Gastrocnemius medialis (tissue), 4 donors: ENCODE measurements at regions not wholly inside any gene's neighbourhood (a gene's known extent, or its start where the extent isn't known, plus 50 kb on each side); places are given as distances from the start of the nearest gene placed in this dataset.

Experiments used
- ATAC-seq, 2 donors: fragments of 150-250 bp; one replicate each; pipeline ENCODE4 v1.9.1; 2016
- DNase-seq, 2 donors: peaks; one replicate each; pipeline ENCODE4 v3.0.0-alpha.2; 2019
- H3K27ac ChIP-seq, 4 donors: fragments of 200-600 bp; sonication (generic); 1 replicate in 1 of 4; 2 replicates in 3 of 4; pipeline ENCODE4 v1.5.1; 2016 to 2018; ENCODE audit warnings: mild to moderate bottlenecking in 2 of 4, moderate library complexity in 1 of 4
- H3K27me3 ChIP-seq, 3 donors: fragments of 200-600 bp; sonication (generic) in 2 of 3; 1 replicate in 1 of 3; 2 replicates in 2 of 3; pipeline versions ENCODE4 v1.5.1 to v1.6.0; 2016 to 2019; ENCODE audit warnings: mild to moderate bottlenecking in 1 of 3, moderate library complexity in 1 of 3
- H3K36me3 ChIP-seq, 2 donors: fragments of 200-600 bp; sonication (generic) in 1 of 2; one replicate each; pipeline ENCODE4 v1.5.1; 2017 to 2018
- H3K4me1 ChIP-seq, 2 donors: fragments of 200-600 bp; sonication (generic) in 1 of 2; one replicate each; pipeline ENCODE4 v1.5.1; 2016 to 2017; ENCODE audit warnings: mild to moderate bottlenecking in 2 of 2
- H3K4me3 ChIP-seq, 4 donors: fragments of 200-600 bp; sonication (generic) in 3 of 4; 1 replicate in 1 of 4; 2 replicates in 3 of 4; pipeline ENCODE4 v1.5.1; 2016 to 2019; ENCODE audit warnings: mild to moderate bottlenecking in 2 of 4
- H3K9me3 ChIP-seq, 3 donors: fragments of 200-600 bp; sonication (generic) in 2 of 3; 1 replicate in 1 of 3; 2 replicates in 2 of 3; pipeline ENCODE4 v1.5.1; 2016 to 2019
- CTCF ChIP-seq, 5 experiments: fragments of 450-650 bp in 3 of 5; fragments of 200-600 bp in 2 of 5; sonication (generic) in 2 of 5; IDR thresholded peaks in 4 of 5; conservative IDR thresholded peaks in 1 of 5; 1 replicate in 4 of 5; 2 replicates in 1 of 5; pipeline ENCODE4 v1.5.1; 2016 to 2019; ENCODE audit warnings: antibody characterized with exemption in 5 of 5, mild to moderate bottlenecking in 3 of 5, moderate library complexity in 3 of 5
- POLR2A ChIP-seq, 2 donors: fragments of 450-650 bp; IDR thresholded peaks; one replicate each; pipeline ENCODE4 v1.6.1; 2017; ENCODE audit warnings: antibody characterized with exemption in 2 of 2, mild to moderate bottlenecking in 2 of 2, moderate library complexity in 2 of 2
- in situ Hi-C, 4 donors: fragments of 200-750 bp; cut with MboI; loops; one replicate each; pipeline versions ENCODE4 v1.15.0 to v1.8.0; 2017; ENCODE audit warnings: low sequenced_read_pairs in 4 of 4
- intact Hi-C: fragments of 100-400 bp; cut with DNase I; formaldehyde crosslinking; loops from one replicate; pipeline ENCODE4 v1.15.1; 2023; ENCODE audit warnings: low total_unique reads

- ATAC-seq: no peak
Measured at GRCh38 chr2:39595116-39595515, 70.6 kb upstream of the TMEM178A start.

GRCh38 chr2:39597314-39597713 is 68.4 kb upstream of the TMEM178A start:
- H3K4me1 ChIP-seq: no peaks in the 10 kb centered on the region
- TF ChIP-seq POLR2A (IDR thresholded peaks at IDR 0.05): no peak
- TF ChIP-seq CTCF (IDR thresholded peaks at IDR 0.05 in 4 of 5, conservative IDR thresholded peaks at IDR 0.05 in 1 of 5): no peak
- intact Hi-C loops: no loop called here

More at GRCh38 chr2:39595116-39595515, 70.6 kb upstream of the TMEM178A start:
- no peaks in the 10 kb centered on the region for H3K27me3 ChIP-seq
- no peak for TF ChIP-seq CTCF (IDR thresholded peaks at IDR 0.05 in 4 of 5, conservative IDR thresholded peaks at IDR 0.05 in 1 of 5)
- TF ChIP-seq POLR2A (IDR thresholded peaks at IDR 0.05): no peak
- H3K4me3 ChIP-seq: no peak overlapping the region
- no peaks in the 10 kb centered on the region for H3K36me3 ChIP-seq
- DNase-seq: no peak
- no peak overlapping the region for H3K27ac ChIP-seq
- H3K4me1 ChIP-seq: no peaks in the 10 kb centered on the region
- in situ Hi-C loops: no loop called here
- intact Hi-C loops: no loop called here
- no peaks in the 10 kb centered on the region for H3K9me3 ChIP-seq

GRCh38 chr2:39602616-39603015 is 63.1 kb upstream of the TMEM178A start:
- intact Hi-C loops: no loop called here
- DNase-seq (no peak), ATAC-seq (no peak)
- no peaks in the 10 kb centered on the region for H3K9me3 ChIP-seq
- no peaks in the 10 kb centered on the region for H3K27me3 ChIP-seq
- no peak for TF ChIP-seq CTCF (IDR thresholded peaks at IDR 0.05 in 4 of 5, conservative IDR thresholded peaks at IDR 0.05 in 1 of 5)
- TF ChIP-seq POLR2A (IDR thresholded peaks at IDR 0.05): no peak
- no peak overlapping the region for H3K4me3 ChIP-seq
- H3K4me1 ChIP-seq: no peaks in the 10 kb centered on the region
- in situ Hi-C loops: no loop called here
- no peak overlapping the region for H3K27ac ChIP-seq
- no peaks in the 10 kb centered on the region for H3K36me3 ChIP-seq

More at GRCh38 chr2:39597314-39597713, 68.4 kb upstream of the TMEM178A start:
- Histone ChIP-seq H3K27me3 (no peaks in the 10 kb centered on the region), H3K9me3 (no peaks in the 10 kb centered on the region), H3K27ac (no peak overlapping the region), H3K4me3 (no peak overlapping the region), H3K36me3 (no peaks in the 10 kb centered on the region)
- in situ Hi-C loops: no loop called here
- ATAC-seq (no peak), DNase-seq (no peak)

- Histone ChIP-seq H3K4me1 (peaks cover 5 to 6% of the 10 kb centered on the region in 2 donors), H3K27me3 (no peaks in the 10 kb centered on the region), H3K36me3 (no peaks in the 10 kb centered on the region), H3K4me3 (no peak overlapping the region), H3K27ac (no peak overlapping the region), H3K9me3 (no peaks in the 10 kb centered on the region)
- DNase-seq: no peak
- TF ChIP-seq POLR2A (IDR thresholded peaks at IDR 0.05) (no peak), CTCF (IDR thresholded peaks at IDR 0.05 in 4 of 5, conservative IDR thresholded peaks at IDR 0.05 in 1 of 5) (no peak)
- intact Hi-C loops: no loop called here
- in situ Hi-C loops: no loop called here
- no peak for ATAC-seq
Measured at GRCh38 chr2:39603436-39603835, 62.3 kb upstream of the TMEM178A start.

- in situ Hi-C loops: no loop called here
- no peaks in the 10 kb centered on the region for H3K27me3 ChIP-seq
- H3K4me3 ChIP-seq: no peak overlapping the region
- intact Hi-C loops: no loop called here
- H3K27ac ChIP-seq: no peak overlapping the region
- peaks cover 15% of the 10 kb centered on the region in 2 donors for H3K4me1 ChIP-seq
- TF ChIP-seq POLR2A (IDR thresholded peaks at IDR 0.05) (no peak), CTCF (IDR thresholded peaks at IDR 0.05 in 4 of 5, conservative IDR thresholded peaks at IDR 0.05 in 1 of 5) (no peak)
- H3K9me3 ChIP-seq: no peaks in the 10 kb centered on the region
- no peak for DNase-seq
- ATAC-seq: no peak
- no peaks in the 10 kb centered on the region for H3K36me3 ChIP-seq
Measured at GRCh38 chr2:39604866-39605265, 60.9 kb upstream of the TMEM178A start.
